OCI-LY7 (cell line): ENCODE measurements at regions not wholly inside any gene's neighbourhood (a gene's known extent, or its start where the extent isn't known, plus 50 kb on each side); places are given as distances from the start of the nearest gene placed in this dataset.

Source experiments
- BruUV-seq: library from RNA; stranded (reverse); fragments of 400-500 nt; replicated peaks from 2 replicates; lab custom pipeline; 2021; lab: Mats Ljungman, UMichigan
- CTCF ChIA-PET: fragments of 300-600 bp; sonication (Branson Sonifier 250); formaldehyde crosslinking; loops from one replicate; lab custom pipeline; 2022; ENCODE audit warnings: antibody characterized with exemption; ENCODE audit not compliant: unreplicated experiment; lab: Charles Lee
- POLR2A ChIA-PET: fragments of 300-600 bp; sonication (Branson Sonifier 250); formaldehyde crosslinking; loops from one replicate; lab custom pipeline; 2022; ENCODE audit warnings: antibody characterized with exemption; lab: Charles Lee
- DNase-seq: peaks from one replicate; pipeline ENCODE4 v3.0.0-alpha.2; 2015; ENCODE audit warnings: low spot score
- H2AFZ ChIP-seq: fragments of 200-600 bp; sonication (generic), shearing (Covaris generic); 2 replicates; pipeline ENCODE4 v1.6.1; 2014; ENCODE audit warnings: mild to moderate bottlenecking, antibody characterized with exemption, low read length, moderate library complexity
- H3K27ac ChIP-seq: fragments of 200-600 bp; sonication (generic); 2 replicates; pipeline ENCODE4 v1.5.1; 2014; ENCODE audit warnings: mixed run types, low read depth, mild to moderate bottlenecking, moderate library complexity, low read length, inconsistent platforms; ENCODE audit not compliant: poor library complexity, severe bottlenecking
- H3K36me3 ChIP-seq: fragments of 200-600 bp; sonication (generic); 2 replicates; pipeline ENCODE4 v1.6.1; 2014; ENCODE audit warnings: mild to moderate bottlenecking, antibody characterized with exemption, low read length, moderate library complexity, mixed read lengths; ENCODE audit not compliant: insufficient read depth
- H3K4me1 ChIP-seq: fragments of 200-600 bp; sonication (generic); 2 replicates; pipeline ENCODE4 v1.5.1; 2014; ENCODE audit warnings: mild to moderate bottlenecking, low read length; ENCODE audit not compliant: insufficient read depth, poor library complexity, severe bottlenecking
- H3K4me2 ChIP-seq: fragments of 200-600 bp; sonication (generic); 2 replicates; pipeline ENCODE4 v1.6.1; 2014; ENCODE audit warnings: mild to moderate bottlenecking, low read length
- H3K4me3 ChIP-seq: fragments of 200-600 bp; sonication (generic); 2 replicates; pipeline ENCODE4 v1.5.1; 2014; ENCODE audit warnings: mild to moderate bottlenecking, low read depth, low read length; ENCODE audit not compliant: poor library complexity, severe bottlenecking
- H3K79me2 ChIP-seq: fragments of 200-600 bp; sonication (generic); 2 replicates; pipeline ENCODE4 v1.6.1; 2016; ENCODE audit warnings: low read depth, mild to moderate bottlenecking, low read length, moderate library complexity, mixed read lengths; ENCODE audit not compliant: insufficient read depth
- H3K9me2 ChIP-seq: fragments of 200-600 bp; sonication (generic); 2 replicates; pipeline ENCODE4 v1.6.1; 2016; ENCODE audit warnings: mild to moderate bottlenecking, low read length, mixed read lengths; ENCODE audit not compliant: insufficient read depth
- H3K9me3 ChIP-seq: fragments of 200-600 bp; sonication (generic); 2 replicates; pipeline ENCODE4 v1.6.1; 2014; ENCODE audit warnings: mild to moderate bottlenecking, mixed run types, low read length, mixed read lengths
- H4K20me1 ChIP-seq: fragments of 200-600 bp; sonication (generic); 2 replicates; pipeline ENCODE4 v1.6.1; 2014; ENCODE audit warnings: mild to moderate bottlenecking, antibody characterized with exemption, low read length, moderate library complexity, mixed read lengths; ENCODE audit not compliant: insufficient read depth
- CTCF ChIP-seq: fragments of 200-600 bp; sonication (generic); conservative IDR thresholded peaks from 2 replicates; pipeline ENCODE4 v1.5.1; 2014; ENCODE audit warnings: mild to moderate bottlenecking, antibody characterized with exemption, low read length, moderate library complexity, mixed read lengths
- EZH2phosphoT487 ChIP-seq: fragments of 200-600 bp; sonication (generic); IDR thresholded peaks from 2 replicates; pipeline ENCODE4 v1.6.1; 2018; ENCODE audit warnings: low read depth, borderline replicate concordance, mild to moderate bottlenecking, mixed run types, antibody characterized with exemption, low read length, moderate library complexity, mixed read lengths
- intact Hi-C: fragments of 100-400 bp; cut with micrococcal nuclease; formaldehyde crosslinking; loops from one replicate; pipeline ENCODE4 v1.10.0; 2022; ENCODE audit not compliant: unreplicated experiment

GRCh38 chr4:4619821-4620220 lies 78.0 kb upstream of the STX18 start:
- Histone ChIP-seq H3K4me1 (no peaks in the 10 kb centered on the region), H3K36me3 (no peaks in the 10 kb centered on the region; the same call in 1 of the 2 replicates), H3K4me3 (no peak overlapping the region), H4K20me1 (no peaks in the 10 kb centered on the region), H3K9me2 (no peaks in the 10 kb centered on the region), H3K9me3 (no peaks in the 10 kb centered on the region), H3K4me2 (no peak overlapping the region), H3K27ac (no peak overlapping the region), H2AFZ (no peak overlapping the region), H3K79me2 (no peaks in the 10 kb centered on the region)
- intact Hi-C loops = no loop called here
- ChIA-PET POLR2A (interaction anchor here (0.7 to 1.1 kb wide), 2 partner anchors 55 to 275 kb away, joined by 3 read pairs; no protein-coding TSS in a partner anchor), CTCF (no interaction called here)
- TF ChIP-seq EZH2phosphoT487 = no peak
- TF ChIP-seq CTCF = no peak
- no peak for DNase-seq
- BruUV-seq = no TSS peak

GRCh38 chr4:4618847-4619246 lies 77.0 kb upstream of the STX18 start:
- intact Hi-C loops = no loop called here
- ChIA-PET POLR2A (no interaction called here), CTCF (no interaction called here)
- H3K4me1 ChIP-seq = no peaks in the 10 kb centered on the region
- no peaks in the 10 kb centered on the region for H3K9me3 ChIP-seq
- DNase-seq = no peak
- TF ChIP-seq EZH2phosphoT487 (no peak), CTCF (no peak)
- no peak overlapping the region for H3K4me2 ChIP-seq
- no peaks in the 10 kb centered on the region for H3K9me2 ChIP-seq
- H3K4me3 ChIP-seq = no peak overlapping the region
- no TSS peak for BruUV-seq
- no peaks in the 10 kb centered on the region for H3K79me2 ChIP-seq
- H4K20me1 ChIP-seq = no peaks in the 10 kb centered on the region
- no peak overlapping the region for H3K27ac ChIP-seq
- no peak overlapping the region for H2AFZ ChIP-seq
- H3K36me3 ChIP-seq = no peaks in the 10 kb centered on the region; the same call in 1 of the 2 replicates

GRCh38 chr4:4614925-4615678 lies 73.3 kb upstream of the STX18 start:
- TF ChIP-seq EZH2phosphoT487 (no peak), CTCF (no peak)
- BruUV-seq = no TSS peak
- Histone ChIP-seq H2AFZ (no peak overlapping the region), H3K4me2 (no peak overlapping the region), H4K20me1 (no peaks in the 10 kb centered on the region), H3K79me2 (no peaks in the 10 kb centered on the region), H3K9me3 (no peaks in the 10 kb centered on the region), H3K27ac (no peak overlapping the region), H3K4me3 (no peak overlapping the region), H3K4me1 (no peaks in the 10 kb centered on the region), H3K36me3 (no peaks in the 10 kb centered on the region; the same call in 1 of the 2 replicates), H3K9me2 (no peaks in the 10 kb centered on the region)
- intact Hi-C loops = no loop called here
- ChIA-PET CTCF (no interaction called here), POLR2A (interaction anchor here (0.6 kb wide), 1 partner anchor 95 kb away, joined by 3 read pairs; no protein-coding TSS in a partner anchor)
- DNase-seq = no peak
